ENCODE measurements at regions not wholly inside any gene's neighbourhood (a gene's known extent, or its start where the extent isn't known, plus 50 kb on each side); places are given as distances from the start of the nearest gene placed in this dataset.

DNA sequence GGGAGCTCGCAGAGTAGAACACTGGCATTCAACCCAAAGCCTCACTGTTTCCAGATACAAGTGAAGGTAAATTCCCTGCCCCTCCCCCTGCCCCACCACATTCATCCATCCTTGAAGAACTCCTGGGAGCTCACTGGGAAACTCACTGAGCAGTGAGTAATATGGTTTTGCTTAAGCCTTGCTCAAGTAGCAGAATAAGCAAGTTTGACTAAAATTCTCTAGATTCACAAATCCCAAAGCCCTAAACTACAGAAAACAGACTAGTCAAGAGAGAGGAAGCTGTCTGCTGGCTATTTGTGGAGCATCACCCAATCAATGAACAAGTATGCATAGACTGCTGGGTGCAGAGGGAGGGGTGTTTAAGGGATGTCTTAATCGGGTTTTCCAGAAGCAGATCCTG, 82.1 kb downstream of the UNC5CL start:
- TF ChIP-seq, protein P1, sequence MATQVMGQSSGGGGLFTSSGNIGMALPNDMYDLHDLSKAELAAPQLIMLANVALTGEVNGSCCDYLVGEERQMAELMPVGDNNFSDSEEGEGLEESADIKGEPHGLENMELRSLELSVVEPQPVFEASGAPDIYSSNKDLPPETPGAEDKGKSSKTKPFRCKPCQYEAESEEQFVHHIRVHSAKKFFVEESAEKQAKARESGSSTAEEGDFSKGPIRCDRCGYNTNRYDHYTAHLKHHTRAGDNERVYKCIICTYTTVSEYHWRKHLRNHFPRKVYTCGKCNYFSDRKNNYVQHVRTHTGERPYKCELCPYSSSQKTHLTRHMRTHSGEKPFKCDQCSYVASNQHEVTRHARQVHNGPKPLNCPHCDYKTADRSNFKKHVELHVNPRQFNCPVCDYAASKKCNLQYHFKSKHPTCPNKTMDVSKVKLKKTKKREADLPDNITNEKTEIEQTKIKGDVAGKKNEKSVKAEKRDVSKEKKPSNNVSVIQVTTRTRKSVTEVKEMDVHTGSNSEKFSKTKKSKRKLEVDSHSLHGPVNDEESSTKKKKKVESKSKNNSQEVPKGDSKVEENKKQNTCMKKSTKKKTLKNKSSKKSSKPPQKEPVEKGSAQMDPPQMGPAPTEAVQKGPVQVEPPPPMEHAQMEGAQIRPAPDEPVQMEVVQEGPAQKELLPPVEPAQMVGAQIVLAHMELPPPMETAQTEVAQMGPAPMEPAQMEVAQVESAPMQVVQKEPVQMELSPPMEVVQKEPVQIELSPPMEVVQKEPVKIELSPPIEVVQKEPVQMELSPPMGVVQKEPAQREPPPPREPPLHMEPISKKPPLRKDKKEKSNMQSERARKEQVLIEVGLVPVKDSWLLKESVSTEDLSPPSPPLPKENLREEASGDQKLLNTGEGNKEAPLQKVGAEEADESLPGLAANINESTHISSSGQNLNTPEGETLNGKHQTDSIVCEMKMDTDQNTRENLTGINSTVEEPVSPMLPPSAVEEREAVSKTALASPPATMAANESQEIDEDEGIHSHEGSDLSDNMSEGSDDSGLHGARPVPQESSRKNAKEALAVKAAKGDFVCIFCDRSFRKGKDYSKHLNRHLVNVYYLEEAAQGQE (IDR thresholded peaks at IDR 0.05; ENCODE audit: borderline replicate concordance in 1 of 2, low read depth in 1 of 2, low read length in 2 of 2), result no peak
- no peak for TF ChIP-seq ZFP36L2 (CRISPR knock-in tag; IDR thresholded peaks at IDR 0.05)
- TF ChIP-seq, protein P2, sequence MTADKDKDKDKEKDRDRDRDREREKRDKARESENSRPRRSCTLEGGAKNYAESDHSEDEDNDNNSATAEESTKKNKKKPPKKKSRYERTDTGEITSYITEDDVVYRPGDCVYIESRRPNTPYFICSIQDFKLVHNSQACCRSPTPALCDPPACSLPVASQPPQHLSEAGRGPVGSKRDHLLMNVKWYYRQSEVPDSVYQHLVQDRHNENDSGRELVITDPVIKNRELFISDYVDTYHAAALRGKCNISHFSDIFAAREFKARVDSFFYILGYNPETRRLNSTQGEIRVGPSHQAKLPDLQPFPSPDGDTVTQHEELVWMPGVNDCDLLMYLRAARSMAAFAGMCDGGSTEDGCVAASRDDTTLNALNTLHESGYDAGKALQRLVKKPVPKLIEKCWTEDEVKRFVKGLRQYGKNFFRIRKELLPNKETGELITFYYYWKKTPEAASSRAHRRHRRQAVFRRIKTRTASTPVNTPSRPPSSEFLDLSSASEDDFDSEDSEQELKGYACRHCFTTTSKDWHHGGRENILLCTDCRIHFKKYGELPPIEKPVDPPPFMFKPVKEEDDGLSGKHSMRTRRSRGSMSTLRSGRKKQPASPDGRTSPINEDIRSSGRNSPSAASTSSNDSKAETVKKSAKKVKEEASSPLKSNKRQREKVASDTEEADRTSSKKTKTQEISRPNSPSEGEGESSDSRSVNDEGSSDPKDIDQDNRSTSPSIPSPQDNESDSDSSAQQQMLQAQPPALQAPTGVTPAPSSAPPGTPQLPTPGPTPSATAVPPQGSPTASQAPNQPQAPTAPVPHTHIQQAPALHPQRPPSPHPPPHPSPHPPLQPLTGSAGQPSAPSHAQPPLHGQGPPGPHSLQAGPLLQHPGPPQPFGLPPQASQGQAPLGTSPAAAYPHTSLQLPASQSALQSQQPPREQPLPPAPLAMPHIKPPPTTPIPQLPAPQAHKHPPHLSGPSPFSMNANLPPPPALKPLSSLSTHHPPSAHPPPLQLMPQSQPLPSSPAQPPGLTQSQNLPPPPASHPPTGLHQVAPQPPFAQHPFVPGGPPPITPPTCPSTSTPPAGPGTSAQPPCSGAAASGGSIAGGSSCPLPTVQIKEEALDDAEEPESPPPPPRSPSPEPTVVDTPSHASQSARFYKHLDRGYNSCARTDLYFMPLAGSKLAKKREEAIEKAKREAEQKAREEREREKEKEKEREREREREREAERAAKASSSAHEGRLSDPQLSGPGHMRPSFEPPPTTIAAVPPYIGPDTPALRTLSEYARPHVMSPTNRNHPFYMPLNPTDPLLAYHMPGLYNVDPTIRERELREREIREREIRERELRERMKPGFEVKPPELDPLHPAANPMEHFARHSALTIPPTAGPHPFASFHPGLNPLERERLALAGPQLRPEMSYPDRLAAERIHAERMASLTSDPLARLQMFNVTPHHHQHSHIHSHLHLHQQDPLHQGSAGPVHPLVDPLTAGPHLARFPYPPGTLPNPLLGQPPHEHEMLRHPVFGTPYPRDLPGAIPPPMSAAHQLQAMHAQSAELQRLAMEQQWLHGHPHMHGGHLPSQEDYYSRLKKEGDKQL (CRISPR knock-in tag; IDR thresholded peaks at IDR 0.05; ENCODE audit: low read depth), result no peak
- TF ChIP-seq POLR2AphosphoS5 (IDR thresholded peaks at IDR 0.05; ENCODE audit: low read depth, low read length), result no peak
- TF ChIP-seq DR1 (CRISPR knock-in tag; IDR thresholded peaks at IDR 0.05), result no peak
- TF ChIP-seq, protein P3, sequence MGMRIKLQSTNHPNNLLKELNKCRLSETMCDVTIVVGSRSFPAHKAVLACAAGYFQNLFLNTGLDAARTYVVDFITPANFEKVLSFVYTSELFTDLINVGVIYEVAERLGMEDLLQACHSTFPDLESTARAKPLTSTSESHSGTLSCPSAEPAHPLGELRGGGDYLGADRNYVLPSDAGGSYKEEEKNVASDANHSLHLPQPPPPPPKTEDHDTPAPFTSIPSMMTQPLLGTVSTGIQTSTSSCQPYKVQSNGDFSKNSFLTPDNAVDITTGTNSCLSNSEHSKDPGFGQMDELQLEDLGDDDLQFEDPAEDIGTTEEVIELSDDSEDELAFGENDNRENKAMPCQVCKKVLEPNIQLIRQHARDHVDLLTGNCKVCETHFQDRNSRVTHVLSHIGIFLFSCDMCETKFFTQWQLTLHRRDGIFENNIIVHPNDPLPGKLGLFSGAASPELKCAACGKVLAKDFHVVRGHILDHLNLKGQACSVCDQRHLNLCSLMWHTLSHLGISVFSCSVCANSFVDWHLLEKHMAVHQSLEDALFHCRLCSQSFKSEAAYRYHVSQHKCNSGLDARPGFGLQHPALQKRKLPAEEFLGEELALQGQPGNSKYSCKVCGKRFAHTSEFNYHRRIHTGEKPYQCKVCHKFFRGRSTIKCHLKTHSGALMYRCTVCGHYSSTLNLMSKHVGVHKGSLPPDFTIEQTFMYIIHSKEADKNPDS (CRISPR knock-in tag; IDR thresholded peaks at IDR 0.05), result no peak
- TF ChIP-seq EP300 (IDR thresholded peaks at IDR 0.05; ENCODE audit: low read depth in 2 of 2, low read length in 2 of 2), result no peak
- no peak for TF ChIP-seq EP300 (CRISPR knock-in tag; IDR thresholded peaks at IDR 0.05; ENCODE audit: borderline replicate concordance)
- TF ChIP-seq, protein P4, sequence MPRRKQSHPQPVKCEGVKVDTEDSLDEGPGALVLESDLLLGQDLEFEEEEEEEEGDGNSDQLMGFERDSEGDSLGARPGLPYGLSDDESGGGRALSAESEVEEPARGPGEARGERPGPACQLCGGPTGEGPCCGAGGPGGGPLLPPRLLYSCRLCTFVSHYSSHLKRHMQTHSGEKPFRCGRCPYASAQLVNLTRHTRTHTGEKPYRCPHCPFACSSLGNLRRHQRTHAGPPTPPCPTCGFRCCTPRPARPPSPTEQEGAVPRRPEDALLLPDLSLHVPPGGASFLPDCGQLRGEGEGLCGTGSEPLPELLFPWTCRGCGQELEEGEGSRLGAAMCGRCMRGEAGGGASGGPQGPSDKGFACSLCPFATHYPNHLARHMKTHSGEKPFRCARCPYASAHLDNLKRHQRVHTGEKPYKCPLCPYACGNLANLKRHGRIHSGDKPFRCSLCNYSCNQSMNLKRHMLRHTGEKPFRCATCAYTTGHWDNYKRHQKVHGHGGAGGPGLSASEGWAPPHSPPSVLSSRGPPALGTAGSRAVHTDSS (CRISPR knock-in tag; conservative IDR thresholded peaks at IDR 0.05), result no peak
- TF ChIP-seq YY1 (IDR thresholded peaks at IDR 0.05; ENCODE audit: insufficient read depth, insufficient replicate concordance, low read depth, low read length), result no peak
